ENCODE measurements at regions not wholly inside any gene's neighbourhood (a gene's known extent, or its start where the extent isn't known, plus 50 kb on each side); places are given as distances from the start of the nearest gene placed in this dataset.

DNA sequence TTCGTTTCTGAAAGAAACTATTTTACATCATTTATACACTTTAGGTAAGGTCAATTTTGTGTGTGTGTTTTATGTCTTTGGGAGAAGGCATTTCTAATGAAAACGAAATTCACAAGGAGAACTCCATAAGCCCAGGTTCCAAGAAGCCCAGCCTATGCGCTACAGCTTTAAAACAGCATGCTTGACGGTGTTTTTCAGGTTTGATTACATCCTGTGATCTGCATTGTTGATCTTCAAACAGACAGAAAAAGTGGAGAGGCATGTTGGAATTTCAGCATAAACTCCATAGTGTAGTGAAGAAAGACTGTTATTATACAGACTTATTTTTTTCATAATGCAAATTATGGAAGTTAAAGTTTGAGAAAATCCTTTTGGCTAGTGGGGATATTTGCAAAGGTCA is 187.6 kb downstream of the TEX36 start:
- DNase-seq (ENCODE audit: low spot score in 2 of 2, unreplicated experiment in 2 of 2), result no peak
- H3K4me1 Mint-ChIP-seq, result no peaks in the 10 kb centered on the region
- no peak overlapping the region for H3K4me3 Mint-ChIP-seq
- TF ChIP-seq, protein P1, sequence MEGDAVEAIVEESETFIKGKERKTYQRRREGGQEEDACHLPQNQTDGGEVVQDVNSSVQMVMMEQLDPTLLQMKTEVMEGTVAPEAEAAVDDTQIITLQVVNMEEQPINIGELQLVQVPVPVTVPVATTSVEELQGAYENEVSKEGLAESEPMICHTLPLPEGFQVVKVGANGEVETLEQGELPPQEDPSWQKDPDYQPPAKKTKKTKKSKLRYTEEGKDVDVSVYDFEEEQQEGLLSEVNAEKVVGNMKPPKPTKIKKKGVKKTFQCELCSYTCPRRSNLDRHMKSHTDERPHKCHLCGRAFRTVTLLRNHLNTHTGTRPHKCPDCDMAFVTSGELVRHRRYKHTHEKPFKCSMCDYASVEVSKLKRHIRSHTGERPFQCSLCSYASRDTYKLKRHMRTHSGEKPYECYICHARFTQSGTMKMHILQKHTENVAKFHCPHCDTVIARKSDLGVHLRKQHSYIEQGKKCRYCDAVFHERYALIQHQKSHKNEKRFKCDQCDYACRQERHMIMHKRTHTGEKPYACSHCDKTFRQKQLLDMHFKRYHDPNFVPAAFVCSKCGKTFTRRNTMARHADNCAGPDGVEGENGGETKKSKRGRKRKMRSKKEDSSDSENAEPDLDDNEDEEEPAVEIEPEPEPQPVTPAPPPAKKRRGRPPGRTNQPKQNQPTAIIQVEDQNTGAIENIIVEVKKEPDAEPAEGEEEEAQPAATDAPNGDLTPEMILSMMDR (IDR thresholded peaks at IDR 0.05; ENCODE audit: unreplicated experiment), result no peak
- no peak overlapping the region for H3K27ac Mint-ChIP-seq
- H3K27me3 Mint-ChIP-seq (ENCODE audit: low read depth), result peaks cover 34% of the 10 kb centered on the region
- no peaks in the 10 kb centered on the region for H3K9me3 Mint-ChIP-seq
- no peaks in the 10 kb centered on the region for H3K36me3 Mint-ChIP-seq

DNA sequence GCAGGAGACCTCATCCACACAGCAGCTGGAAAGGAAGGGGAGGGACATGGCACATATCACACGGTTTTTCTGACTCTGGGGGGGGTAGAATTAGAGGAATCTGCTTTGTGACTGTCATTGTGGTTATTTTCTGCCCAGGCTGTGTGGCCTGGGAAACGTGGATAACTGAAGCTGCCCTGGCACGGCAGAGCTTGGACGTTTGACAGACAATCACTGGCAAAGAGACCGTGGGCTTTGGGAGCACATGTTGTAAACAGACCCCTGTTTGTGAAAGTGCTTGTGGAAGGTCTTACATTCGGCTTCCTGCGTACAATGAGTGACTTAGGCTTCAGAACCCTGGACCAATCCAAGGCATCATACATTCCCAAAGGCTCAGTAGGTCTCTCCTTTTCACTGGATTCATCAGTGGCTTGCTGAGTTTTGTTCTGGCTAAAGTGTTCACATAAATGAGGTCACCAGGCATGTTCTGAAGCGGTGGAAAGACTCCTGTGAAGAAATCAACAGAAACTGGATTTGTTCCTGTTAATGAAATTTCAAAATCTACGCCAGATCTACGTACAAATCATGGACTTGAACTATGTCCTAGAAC is 188.2 kb downstream of the TEX36 start:
- H3K4me3 Mint-ChIP-seq, result no peak overlapping the region
- no peak for DNase-seq (ENCODE audit: low spot score in 2 of 2, unreplicated experiment in 2 of 2)
- H3K4me1 Mint-ChIP-seq, result no peaks in the 10 kb centered on the region
- TF ChIP-seq, protein P1 (IDR thresholded peaks at IDR 0.05; ENCODE audit: unreplicated experiment), result no peak
- no peaks in the 10 kb centered on the region for H3K9me3 Mint-ChIP-seq
- no peak overlapping the region for H3K27ac Mint-ChIP-seq
- peaks cover 32% of the 10 kb centered on the region for H3K27me3 Mint-ChIP-seq (ENCODE audit: low read depth)
- H3K36me3 Mint-ChIP-seq, result no peaks in the 10 kb centered on the region

DNA sequence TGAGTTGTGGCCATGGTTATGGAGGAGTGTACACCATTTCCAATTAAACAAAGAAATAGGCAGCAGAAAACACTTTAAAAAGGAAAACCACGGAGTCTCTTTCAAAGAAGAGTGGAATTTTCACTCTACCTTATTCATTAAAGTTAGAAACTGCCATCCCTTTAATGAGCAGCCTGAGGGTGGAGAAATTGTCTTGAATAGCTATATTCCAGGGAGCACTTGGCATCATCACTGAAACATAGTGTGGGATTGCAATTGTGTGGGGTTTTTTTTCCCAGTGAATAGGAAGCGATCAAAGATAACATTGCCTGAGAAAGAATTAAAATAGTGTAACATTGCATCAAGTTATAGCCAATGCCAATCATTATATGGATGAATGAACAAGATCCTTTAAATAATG is 191.6 kb downstream of the TEX36 start:
- no peak for DNase-seq (ENCODE audit: low spot score in 2 of 2, unreplicated experiment in 2 of 2)
- TF ChIP-seq, protein P1 (IDR thresholded peaks at IDR 0.05; ENCODE audit: unreplicated experiment), result no peak
- Mint-ChIP-seq H3K36me3 (no peaks in the 10 kb centered on the region), H3K4me3 (no peak overlapping the region), H3K9me3 (no peaks in the 10 kb centered on the region), H3K4me1 (peaks cover 6% of the 10 kb centered on the region), H3K27ac (no peak overlapping the region), H3K27me3 (ENCODE audit: low read depth) (peaks cover 13% of the 10 kb centered on the region)

DNA sequence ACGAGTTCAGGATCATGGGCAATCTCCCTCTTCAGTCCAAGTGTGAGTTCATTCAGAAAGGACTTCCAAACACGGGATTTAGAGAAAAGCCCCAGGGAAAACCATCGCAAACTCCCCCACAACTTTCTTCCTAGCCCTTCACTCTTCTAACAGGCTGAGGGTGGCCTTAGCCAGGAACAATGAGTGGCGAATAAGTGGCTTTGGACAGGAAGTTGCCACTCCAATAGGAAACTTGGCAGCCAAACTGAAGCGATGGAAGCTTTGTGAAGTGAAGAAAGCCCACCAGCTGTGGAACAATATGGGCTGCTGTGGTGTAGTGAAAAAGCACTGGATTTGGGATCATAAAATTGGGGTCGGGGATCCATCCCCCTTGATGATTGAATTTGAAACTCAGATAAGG is 193.2 kb downstream of the TEX36 start:
- no peak overlapping the region for H3K27ac Mint-ChIP-seq
- no peaks in the 10 kb centered on the region for H3K36me3 Mint-ChIP-seq
- no peak for DNase-seq (ENCODE audit: low spot score in 2 of 2, unreplicated experiment in 2 of 2)
- peaks cover 13% of the 10 kb centered on the region for H3K27me3 Mint-ChIP-seq (ENCODE audit: low read depth)
- TF ChIP-seq, protein P1 (IDR thresholded peaks at IDR 0.05; ENCODE audit: unreplicated experiment), result no peak
- H3K9me3 Mint-ChIP-seq, result no peaks in the 10 kb centered on the region
- H3K4me1 Mint-ChIP-seq, result peaks cover 11% of the 10 kb centered on the region
- no peak overlapping the region for H3K4me3 Mint-ChIP-seq

DNA sequence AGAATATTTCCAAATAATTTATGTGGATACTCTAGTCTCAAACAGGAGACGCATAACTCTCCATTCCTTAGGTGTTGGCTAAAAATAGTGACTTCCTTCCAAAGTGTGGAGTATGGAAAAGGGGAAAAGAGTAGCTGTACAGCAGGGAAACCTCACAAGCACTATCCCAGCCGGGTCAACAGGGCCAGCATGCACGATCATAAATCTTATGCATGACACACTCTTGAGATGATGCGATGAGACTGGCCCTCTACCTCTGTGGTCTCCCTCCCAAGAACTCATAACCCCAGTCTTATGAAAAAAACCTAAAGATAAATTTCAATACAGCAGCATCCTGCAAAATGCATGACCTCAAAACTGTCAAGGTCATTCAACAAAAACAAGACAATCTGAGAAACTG is 197.3 kb downstream of the TEX36 start:
- H3K27me3 Mint-ChIP-seq (ENCODE audit: low read depth), result peaks cover 1% of the 10 kb centered on the region
- no peaks in the 10 kb centered on the region for H3K36me3 Mint-ChIP-seq
- H3K4me3 Mint-ChIP-seq, result no peak overlapping the region
- TF ChIP-seq, protein P1 (IDR thresholded peaks at IDR 0.05; ENCODE audit: unreplicated experiment), result no peak
- DNase-seq (ENCODE audit: low spot score in 2 of 2, unreplicated experiment in 2 of 2), result no peak
- no peaks in the 10 kb centered on the region for H3K9me3 Mint-ChIP-seq
- peaks cover 41% of the 10 kb centered on the region for H3K4me1 Mint-ChIP-seq
- no peak overlapping the region for H3K27ac Mint-ChIP-seq

All from mesothelial cell of epicardium (in vitro differentiated cells).